ENCODE measurements at regions not wholly inside any gene's neighbourhood (a gene's known extent, or its start where the extent isn't known, plus 50 kb on each side); places are given as distances from the start of the nearest gene placed in this dataset.

GRCh38 chr2:238979636-238980035 lies 131.8 kb downstream of the TWIST2 start:
- DNase-seq (ENCODE audit: low read depth in 2 of 2, low spot score in 1 of 2): no peak

- DNase-seq (ENCODE audit: low read depth in 2 of 2, low spot score in 1 of 2): no peak
Observed at GRCh38 chr2:238985041-238985729, 137.3 kb downstream of the TWIST2 start.

- DNase-seq (ENCODE audit: low read depth in 2 of 2, low spot score in 1 of 2): no peak
Observed at GRCh38 chr2:238985931-238986446, 138.1 kb downstream of the TWIST2 start.

- no peak for DNase-seq (ENCODE audit: low read depth in 2 of 2, low spot score in 1 of 2)
Observed at GRCh38 chr2:238986491-238987351, 138.8 kb downstream of the TWIST2 start.

- no peak for DNase-seq (ENCODE audit: low read depth in 2 of 2, low spot score in 1 of 2)
Observed at GRCh38 chr2:238987352-238987981, 139.6 kb downstream of the TWIST2 start.

- DNase-seq (ENCODE audit: low read depth in 2 of 2, low spot score in 1 of 2): no peak
Observed at GRCh38 chr2:238988105-238988504, 140.2 kb downstream of the TWIST2 start.

- DNase-seq (ENCODE audit: low read depth in 2 of 2, low spot score in 1 of 2): no peak
Observed at GRCh38 chr2:238988752-238989151, 140.9 kb downstream of the TWIST2 start.

- DNase-seq (ENCODE audit: low read depth in 2 of 2, low spot score in 1 of 2): no peak
Observed at GRCh38 chr2:238989484-238989883, 141.6 kb downstream of the TWIST2 start.

- no peak for DNase-seq (ENCODE audit: low read depth in 2 of 2, low spot score in 1 of 2)
Observed at GRCh38 chr2:238994432-238994831, 146.5 kb downstream of the TWIST2 start.

GRCh38 chr2:238994876-238995275 lies 147.0 kb downstream of the TWIST2 start:
- DNase-seq (ENCODE audit: low read depth in 2 of 2, low spot score in 1 of 2): no peak

- DNase-seq (ENCODE audit: low read depth in 2 of 2, low spot score in 1 of 2): no peak
Observed at GRCh38 chr2:238995634-238996033, 147.7 kb downstream of the TWIST2 start.

GRCh38 chr2:238996331-238997136 lies 148.6 kb downstream of the TWIST2 start:
- no peak for DNase-seq (ENCODE audit: low read depth in 2 of 2, low spot score in 1 of 2)

GRCh38 chr2:238997137-238997390 lies 149.2 kb downstream of the TWIST2 start:
- no peak for DNase-seq (ENCODE audit: low read depth in 2 of 2, low spot score in 1 of 2)

GRCh38 chr2:238997684-238998083 lies 149.8 kb downstream of the TWIST2 start:
- no peak for DNase-seq (ENCODE audit: low read depth in 2 of 2, low spot score in 1 of 2)

All from stimulated activated CD8-positive, alpha-beta memory T cell treated with anti-CD3 and anti-CD28 coated beads, Interleukin-4, amount 100 ng/mL, for 4 hours (primary cell).